OCI-LY3 (cell line): ENCODE measurements at regions not wholly inside any gene's neighbourhood (a gene's known extent, or its start where the extent isn't known, plus 50 kb on each side); places are given as distances from the start of the nearest gene placed in this dataset.

ENCODE experiments used
- CTCF ChIP-seq: fragments of 200-600, 300-600 bp; sonication (generic); IDR thresholded peaks from 2 replicates; pipeline ENCODE4 v1.5.1; 2014; ENCODE audit warnings: antibody characterized with exemption, low read length, low read depth
- EZH2phosphoT487 ChIP-seq: fragments of 200-600 bp; shearing (Covaris generic); IDR thresholded peaks from 2 replicates; pipeline ENCODE4 v1.6.1; 2018; ENCODE audit warnings: antibody characterized with exemption, mixed run types, low read depth

GRCh38 chr2:82339805-82340204 lies 2035.3 kb upstream of the LRRTM1 start:
- TF ChIP-seq EZH2phosphoT487 (no peak), CTCF (no peak)
